ENCODE measurements at regions not wholly inside any gene's neighbourhood (a gene's known extent, or its start where the extent isn't known, plus 50 kb on each side); places are given as distances from the start of the nearest gene placed in this dataset.

DNA sequence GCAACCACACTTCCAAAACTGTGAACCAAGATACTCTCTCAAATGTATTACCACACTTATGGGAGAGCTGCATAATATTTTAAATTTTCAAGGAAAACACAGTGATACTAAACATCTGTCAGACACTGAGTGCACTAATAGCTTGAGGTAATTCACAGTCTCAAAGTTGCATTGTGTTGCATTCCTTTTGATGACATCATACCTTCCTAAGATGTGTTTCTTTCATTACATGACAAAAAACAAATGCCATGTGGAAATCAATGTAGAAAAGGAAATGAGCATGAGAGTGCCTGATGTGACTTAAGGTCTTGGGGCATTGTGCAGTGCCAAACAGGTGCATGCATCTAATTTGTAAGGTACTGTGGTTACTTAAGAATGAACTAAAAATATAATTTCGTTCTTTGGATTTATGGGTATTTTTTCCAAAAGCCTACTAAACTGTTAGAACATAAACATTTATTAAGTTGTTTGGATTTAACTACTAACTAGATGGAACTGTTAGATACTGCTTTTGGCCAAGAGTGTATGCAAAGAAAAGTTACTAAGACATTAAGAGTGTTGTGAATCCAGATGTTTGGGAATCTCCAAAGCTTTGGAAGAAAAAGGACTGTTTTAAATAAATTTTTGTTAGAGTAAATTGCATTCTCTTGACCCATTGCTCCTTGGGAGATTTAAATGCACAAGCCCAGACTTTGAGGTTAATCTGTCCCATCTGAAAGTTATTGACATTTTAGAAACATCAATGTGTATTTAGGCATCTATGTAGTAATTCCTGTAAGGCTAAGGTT, 496.2 kb upstream of the SEMA3D start:
- TF ChIP-seq, protein P1, sequence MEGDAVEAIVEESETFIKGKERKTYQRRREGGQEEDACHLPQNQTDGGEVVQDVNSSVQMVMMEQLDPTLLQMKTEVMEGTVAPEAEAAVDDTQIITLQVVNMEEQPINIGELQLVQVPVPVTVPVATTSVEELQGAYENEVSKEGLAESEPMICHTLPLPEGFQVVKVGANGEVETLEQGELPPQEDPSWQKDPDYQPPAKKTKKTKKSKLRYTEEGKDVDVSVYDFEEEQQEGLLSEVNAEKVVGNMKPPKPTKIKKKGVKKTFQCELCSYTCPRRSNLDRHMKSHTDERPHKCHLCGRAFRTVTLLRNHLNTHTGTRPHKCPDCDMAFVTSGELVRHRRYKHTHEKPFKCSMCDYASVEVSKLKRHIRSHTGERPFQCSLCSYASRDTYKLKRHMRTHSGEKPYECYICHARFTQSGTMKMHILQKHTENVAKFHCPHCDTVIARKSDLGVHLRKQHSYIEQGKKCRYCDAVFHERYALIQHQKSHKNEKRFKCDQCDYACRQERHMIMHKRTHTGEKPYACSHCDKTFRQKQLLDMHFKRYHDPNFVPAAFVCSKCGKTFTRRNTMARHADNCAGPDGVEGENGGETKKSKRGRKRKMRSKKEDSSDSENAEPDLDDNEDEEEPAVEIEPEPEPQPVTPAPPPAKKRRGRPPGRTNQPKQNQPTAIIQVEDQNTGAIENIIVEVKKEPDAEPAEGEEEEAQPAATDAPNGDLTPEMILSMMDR (IDR thresholded peaks at IDR 0.05), result no peak
- no peak for TF ChIP-seq POLR2A (IDR thresholded peaks at IDR 0.05)
